Ishikawa (cell line): ENCODE measurements at regions not wholly inside any gene's neighbourhood (a gene's known extent, or its start where the extent isn't known, plus 50 kb on each side); places are given as distances from the start of the nearest gene placed in this dataset.

Experiments used
- CEBPB ChIP-seq: IDR thresholded peaks from 2 replicates; pipeline ENCODE4 v1.6.1; 2012
- EGR1 ChIP-seq: IDR thresholded peaks from 2 replicates; pipeline ENCODE4 v1.6.1; 2012
- NFIC ChIP-seq: IDR thresholded peaks from 2 replicates; pipeline ENCODE4 v1.6.1; 2012
- TAF1 ChIP-seq: IDR thresholded peaks from 2 replicates; pipeline ENCODE4 v1.6.1; 2012; ENCODE audit warnings: low read depth, mild to moderate bottlenecking
- TCF12 ChIP-seq: IDR thresholded peaks from 2 replicates; pipeline ENCODE4 v1.6.1; 2012; ENCODE audit warnings: low read depth
- TEAD4 ChIP-seq: IDR thresholded peaks from 2 replicates; pipeline ENCODE4 v1.6.1; 2012
- YY1 ChIP-seq: IDR thresholded peaks from 2 replicates; pipeline ENCODE4 v1.6.1; 2012; ENCODE audit warnings: low read depth
- TF ChIP-seq, protein P1 (sequence below): IDR thresholded peaks from 2 replicates; pipeline ENCODE4 v1.6.1; 2012

DNA sequence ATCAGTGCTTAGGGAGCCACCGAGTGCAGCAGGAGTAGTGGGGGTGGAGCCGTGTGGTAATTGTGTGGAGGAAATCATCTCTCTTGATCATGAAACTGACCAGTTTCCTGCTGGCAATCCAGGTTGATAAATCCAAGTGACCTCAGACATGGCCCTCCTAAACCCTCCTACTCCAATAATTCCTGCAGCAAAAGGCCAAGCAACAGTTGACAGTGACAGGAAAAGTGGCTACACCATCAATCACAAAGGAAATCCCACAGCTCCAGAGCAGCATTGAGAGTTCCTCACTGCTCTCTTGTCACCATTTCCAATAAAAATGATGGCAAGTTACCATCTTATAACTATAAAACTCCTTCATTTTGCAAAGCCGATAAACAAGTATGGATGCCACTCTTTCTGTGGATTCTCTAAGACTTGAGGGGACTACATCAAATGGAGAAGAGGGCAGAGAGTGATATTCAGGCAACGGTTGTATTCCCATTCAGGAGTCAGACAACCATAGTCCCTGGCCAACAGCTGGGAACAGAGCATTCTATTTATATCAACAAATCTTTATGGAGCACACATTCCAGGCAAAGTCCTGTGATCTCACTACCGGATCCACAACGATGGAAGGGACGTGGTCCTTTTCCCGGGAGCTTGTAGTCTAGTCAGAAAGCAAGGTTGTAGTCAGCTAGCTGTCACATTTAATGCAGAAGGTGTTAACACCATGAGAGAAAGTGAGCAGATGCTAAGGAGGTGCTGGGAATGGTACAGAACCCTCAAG, 312.5 kb upstream of the CTNNB1 start:
- no peak for TF ChIP-seq CEBPB
- TF ChIP-seq NFIC: no peak
- TF ChIP-seq YY1: no peak
- TF ChIP-seq EGR1: no peak
- no peak for TF ChIP-seq TCF12
- TF ChIP-seq, protein P1, sequence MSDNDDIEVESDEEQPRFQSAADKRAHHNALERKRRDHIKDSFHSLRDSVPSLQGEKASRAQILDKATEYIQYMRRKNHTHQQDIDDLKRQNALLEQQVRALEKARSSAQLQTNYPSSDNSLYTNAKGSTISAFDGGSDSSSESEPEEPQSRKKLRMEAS: no peak
- no peak for TF ChIP-seq TAF1
- no peak for TF ChIP-seq TEAD4
